HepG2 (cell line): ENCODE measurements at regions not wholly inside any gene's neighbourhood (a gene's known extent, or its start where the extent isn't known, plus 50 kb on each side); places are given as distances from the start of the nearest gene placed in this dataset.

Experiments
- AGO1 ChIP-seq: fragments of 200-400 bp; formaldehyde crosslinking; IDR thresholded peaks from 2 replicates; pipeline ENCODE4 v1.6.1; 2017; ENCODE audit warnings: mild to moderate bottlenecking, low read depth, low read length, moderate library complexity; ENCODE audit not compliant: poor library complexity, severe bottlenecking
- ERF ChIP-seq: IDR thresholded peaks from 2 replicates; pipeline ENCODE4 v1.6.1; 2018; ENCODE audit warnings: missing biosample characterization, missing genetic modification reagents
- NFYC ChIP-seq: IDR thresholded peaks from 2 replicates; pipeline ENCODE4 v1.6.1; 2016; ENCODE audit warnings: missing genetic modification reagents, missing compliant biosample characterization
- SMAD3 ChIP-seq: sonication (generic); formaldehyde crosslinking; IDR thresholded peaks from 2 replicates; pipeline ENCODE4 v1.4.0; 2020; ENCODE audit warnings: missing genetic modification reagents
- SMC3 ChIP-seq: IDR thresholded peaks from 2 replicates; pipeline ENCODE4 v1.6.1; 2011; ENCODE audit warnings: low read length, improper control_type of control experiment
- ZC3H13 ChIP-seq: sonication (generic); formaldehyde crosslinking; IDR thresholded peaks from 2 replicates; pipeline ENCODE4 v1.8.1; 2023; ENCODE audit warnings: mild to moderate bottlenecking, missing genetic modification reagents, moderate library complexity
- ZNF326 ChIP-seq: sonication (generic); formaldehyde crosslinking; IDR thresholded peaks from 2 replicates; pipeline ENCODE4 v1.4.0; 2020; ENCODE audit warnings: missing genetic modification reagents, borderline replicate concordance
- ZNF34 ChIP-seq: sonication (generic); formaldehyde crosslinking; IDR thresholded peaks from 2 replicates; pipeline ENCODE4 v1.4.0; 2020; ENCODE audit warnings: mild to moderate bottlenecking, missing genetic modification reagents, borderline replicate concordance
- ZNF367 ChIP-seq: sonication (generic); formaldehyde crosslinking; IDR thresholded peaks from 2 replicates; pipeline ENCODE4 v1.4.0; 2020; ENCODE audit warnings: missing genetic modification reagents, borderline replicate concordance
- ZNF713 ChIP-seq: sonication (generic); formaldehyde crosslinking; IDR thresholded peaks from 2 replicates; pipeline ENCODE4 v1.4.0; 2020; ENCODE audit warnings: mild to moderate bottlenecking, missing genetic modification reagents
- TF ChIP-seq, protein P1 (sequence below): sonication (generic); formaldehyde crosslinking; IDR thresholded peaks from 2 replicates; pipeline ENCODE4 v1.4.0; 2020; ENCODE audit warnings: missing genetic modification reagents
- TF ChIP-seq, protein P2 (sequence below): sonication (generic); formaldehyde crosslinking; IDR thresholded peaks from 2 replicates; pipeline ENCODE4 v1.4.0; 2020; ENCODE audit warnings: missing genetic modification reagents, mild to moderate bottlenecking, borderline replicate concordance
- TF ChIP-seq, protein P3 (sequence below): sonication (generic); formaldehyde crosslinking; IDR thresholded peaks from 2 replicates; pipeline ENCODE4 v1.8.1; 2023; ENCODE audit warnings: missing genetic modification reagents, inconsistent platforms, borderline replicate concordance

DNA sequence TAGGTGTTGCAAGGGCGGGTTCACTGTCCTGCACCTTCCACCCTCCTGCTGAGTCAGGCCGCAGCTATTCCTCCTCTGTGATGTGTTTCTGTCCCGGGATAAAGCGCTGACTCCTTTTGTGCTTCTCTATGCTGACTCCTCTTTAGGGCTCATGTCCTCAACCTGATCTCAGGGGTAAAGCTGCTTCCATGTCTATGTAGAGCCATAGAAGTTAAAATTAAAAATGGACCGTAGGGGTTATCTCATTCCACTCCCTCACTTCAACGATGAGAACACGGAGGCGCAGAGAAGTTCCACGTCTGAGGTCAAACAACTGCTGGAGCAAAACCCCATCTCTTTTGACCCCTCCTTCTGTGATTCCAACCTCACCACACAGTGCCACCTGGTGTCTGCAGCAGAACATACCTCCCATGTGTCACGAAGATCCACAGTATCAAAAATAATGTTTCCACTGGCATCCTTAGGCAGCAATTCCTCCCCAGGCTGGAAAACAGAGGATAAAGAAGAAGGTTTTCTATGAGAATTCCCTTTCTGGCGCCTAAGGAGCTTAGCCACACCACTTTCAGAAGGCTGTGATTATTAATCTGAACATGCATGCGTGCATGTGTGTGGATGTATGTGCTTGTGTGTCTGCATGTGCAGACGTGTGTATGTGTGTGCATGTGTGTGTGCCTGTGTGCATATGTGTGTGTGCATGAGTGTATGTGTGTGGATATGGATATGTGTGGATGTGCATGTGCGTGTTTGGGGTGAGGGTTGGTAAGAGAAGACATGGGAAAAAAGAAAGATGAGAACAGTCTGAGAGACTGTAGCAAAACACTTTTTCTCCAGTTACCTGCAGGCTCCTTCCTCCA lies 81.2 kb upstream of the UCN3 start (continued):
- TF ChIP-seq, protein P1, sequence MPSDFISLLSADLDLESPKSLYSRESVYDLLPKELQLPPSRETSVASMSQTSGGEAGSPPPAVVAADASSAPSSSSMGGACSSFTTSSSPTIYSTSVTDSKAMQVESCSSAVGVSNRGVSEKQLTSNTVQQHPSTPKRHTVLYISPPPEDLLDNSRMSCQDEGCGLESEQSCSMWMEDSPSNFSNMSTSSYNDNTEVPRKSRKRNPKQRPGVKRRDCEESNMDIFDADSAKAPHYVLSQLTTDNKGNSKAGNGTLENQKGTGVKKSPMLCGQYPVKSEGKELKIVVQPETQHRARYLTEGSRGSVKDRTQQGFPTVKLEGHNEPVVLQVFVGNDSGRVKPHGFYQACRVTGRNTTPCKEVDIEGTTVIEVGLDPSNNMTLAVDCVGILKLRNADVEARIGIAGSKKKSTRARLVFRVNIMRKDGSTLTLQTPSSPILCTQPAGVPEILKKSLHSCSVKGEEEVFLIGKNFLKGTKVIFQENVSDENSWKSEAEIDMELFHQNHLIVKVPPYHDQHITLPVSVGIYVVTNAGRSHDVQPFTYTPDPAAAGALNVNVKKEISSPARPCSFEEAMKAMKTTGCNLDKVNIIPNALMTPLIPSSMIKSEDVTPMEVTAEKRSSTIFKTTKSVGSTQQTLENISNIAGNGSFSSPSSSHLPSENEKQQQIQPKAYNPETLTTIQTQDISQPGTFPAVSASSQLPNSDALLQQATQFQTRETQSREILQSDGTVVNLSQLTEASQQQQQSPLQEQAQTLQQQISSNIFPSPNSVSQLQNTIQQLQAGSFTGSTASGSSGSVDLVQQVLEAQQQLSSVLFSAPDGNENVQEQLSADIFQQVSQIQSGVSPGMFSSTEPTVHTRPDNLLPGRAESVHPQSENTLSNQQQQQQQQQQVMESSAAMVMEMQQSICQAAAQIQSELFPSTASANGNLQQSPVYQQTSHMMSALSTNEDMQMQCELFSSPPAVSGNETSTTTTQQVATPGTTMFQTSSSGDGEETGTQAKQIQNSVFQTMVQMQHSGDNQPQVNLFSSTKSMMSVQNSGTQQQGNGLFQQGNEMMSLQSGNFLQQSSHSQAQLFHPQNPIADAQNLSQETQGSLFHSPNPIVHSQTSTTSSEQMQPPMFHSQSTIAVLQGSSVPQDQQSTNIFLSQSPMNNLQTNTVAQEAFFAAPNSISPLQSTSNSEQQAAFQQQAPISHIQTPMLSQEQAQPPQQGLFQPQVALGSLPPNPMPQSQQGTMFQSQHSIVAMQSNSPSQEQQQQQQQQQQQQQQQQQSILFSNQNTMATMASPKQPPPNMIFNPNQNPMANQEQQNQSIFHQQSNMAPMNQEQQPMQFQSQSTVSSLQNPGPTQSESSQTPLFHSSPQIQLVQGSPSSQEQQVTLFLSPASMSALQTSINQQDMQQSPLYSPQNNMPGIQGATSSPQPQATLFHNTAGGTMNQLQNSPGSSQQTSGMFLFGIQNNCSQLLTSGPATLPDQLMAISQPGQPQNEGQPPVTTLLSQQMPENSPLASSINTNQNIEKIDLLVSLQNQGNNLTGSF (CRISPR knock-in tag), result no peak
- TF ChIP-seq SMC3 (peak; percentile 97), ZNF713 (CRISPR knock-in tag) (no peak), AGO1 (no peak), ZNF34 (CRISPR knock-in tag) (no peak), ZC3H13 (CRISPR knock-in tag) (no peak), SMAD3 (no peak), ZNF326 (CRISPR knock-in tag) (no peak), ERF (CRISPR knock-in tag) (no peak), NFYC (CRISPR knock-in tag) (no peak), ZNF367 (no peak)
- TF ChIP-seq, protein P2, sequence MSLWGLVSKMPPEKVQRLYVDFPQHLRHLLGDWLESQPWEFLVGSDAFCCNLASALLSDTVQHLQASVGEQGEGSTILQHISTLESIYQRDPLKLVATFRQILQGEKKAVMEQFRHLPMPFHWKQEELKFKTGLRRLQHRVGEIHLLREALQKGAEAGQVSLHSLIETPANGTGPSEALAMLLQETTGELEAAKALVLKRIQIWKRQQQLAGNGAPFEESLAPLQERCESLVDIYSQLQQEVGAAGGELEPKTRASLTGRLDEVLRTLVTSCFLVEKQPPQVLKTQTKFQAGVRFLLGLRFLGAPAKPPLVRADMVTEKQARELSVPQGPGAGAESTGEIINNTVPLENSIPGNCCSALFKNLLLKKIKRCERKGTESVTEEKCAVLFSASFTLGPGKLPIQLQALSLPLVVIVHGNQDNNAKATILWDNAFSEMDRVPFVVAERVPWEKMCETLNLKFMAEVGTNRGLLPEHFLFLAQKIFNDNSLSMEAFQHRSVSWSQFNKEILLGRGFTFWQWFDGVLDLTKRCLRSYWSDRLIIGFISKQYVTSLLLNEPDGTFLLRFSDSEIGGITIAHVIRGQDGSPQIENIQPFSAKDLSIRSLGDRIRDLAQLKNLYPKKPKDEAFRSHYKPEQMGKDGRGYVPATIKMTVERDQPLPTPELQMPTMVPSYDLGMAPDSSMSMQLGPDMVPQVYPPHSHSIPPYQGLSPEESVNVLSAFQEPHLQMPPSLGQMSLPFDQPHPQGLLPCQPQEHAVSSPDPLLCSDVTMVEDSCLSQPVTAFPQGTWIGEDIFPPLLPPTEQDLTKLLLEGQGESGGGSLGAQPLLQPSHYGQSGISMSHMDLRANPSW (CRISPR knock-in tag), result peak; percentile 30; the same call in 1 of the 2 replicates
- TF ChIP-seq, protein P3, sequence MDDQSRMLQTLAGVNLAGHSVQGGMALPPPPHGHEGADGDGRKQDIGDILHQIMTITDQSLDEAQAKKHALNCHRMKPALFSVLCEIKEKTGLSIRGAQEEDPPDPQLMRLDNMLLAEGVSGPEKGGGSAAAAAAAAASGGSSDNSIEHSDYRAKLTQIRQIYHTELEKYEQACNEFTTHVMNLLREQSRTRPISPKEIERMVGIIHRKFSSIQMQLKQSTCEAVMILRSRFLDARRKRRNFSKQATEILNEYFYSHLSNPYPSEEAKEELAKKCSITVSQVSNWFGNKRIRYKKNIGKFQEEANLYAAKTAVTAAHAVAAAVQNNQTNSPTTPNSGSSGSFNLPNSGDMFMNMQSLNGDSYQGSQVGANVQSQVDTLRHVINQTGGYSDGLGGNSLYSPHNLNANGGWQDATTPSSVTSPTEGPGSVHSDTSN, result no peak
